Activated CD4-positive, alpha-beta T cell treated with anti-CD3 and anti-CD28 coated beads, Interleukin-2, amount 10 ng/mL, durations not matched to agents 24 days and 14 days (primary cell): ENCODE measurements at regions not wholly inside any gene's neighbourhood (a gene's known extent, or its start where the extent isn't known, plus 50 kb on each side); places are given as distances from the start of the nearest gene placed in this dataset.

ENCODE experiments used
- DNase-seq: peaks from one replicate; pipeline ENCODE4 v3.0.0; 2022
- H3K27ac Mint-ChIP-seq: one replicate; pipeline ENCODE4 v1.8.0; 2022; ENCODE audit warnings: mild to moderate bottlenecking, mixed read lengths
- H3K27me3 Mint-ChIP-seq: one replicate; pipeline ENCODE4 v1.8.0; 2022; ENCODE audit warnings: mixed read lengths
- H3K36me3 Mint-ChIP-seq: one replicate; pipeline ENCODE4 v1.8.0; 2022; ENCODE audit warnings: low read depth, mild to moderate bottlenecking, mixed read lengths
- H3K4me1 Mint-ChIP-seq: one replicate; pipeline ENCODE4 v1.8.0; 2021; ENCODE audit warnings: mixed read lengths
- H3K4me3 Mint-ChIP-seq: one replicate; pipeline ENCODE4 v1.8.0; 2022; ENCODE audit warnings: mild to moderate bottlenecking, moderate library complexity, mixed read lengths
- H3K9me3 Mint-ChIP-seq: one replicate; pipeline ENCODE4 v1.8.0; 2021; ENCODE audit warnings: mixed read lengths
- intact Hi-C: fragments of 100-400 bp; cut with micrococcal nuclease; formaldehyde crosslinking; loops from one replicate; pipeline ENCODE4 v1.15.1; 2023

GRCh38 chr1:221634606-221635005, 107.3 kb downstream of the DUSP10 start:
- no peaks in the 10 kb centered on the region for H3K4me1 Mint-ChIP-seq
- H3K4me3 Mint-ChIP-seq, result no peak overlapping the region
- no peaks in the 10 kb centered on the region for H3K27me3 Mint-ChIP-seq
- intact Hi-C loops, result no loop called here
- DNase-seq, result no peak
- no peak overlapping the region for H3K27ac Mint-ChIP-seq
- no peaks in the 10 kb centered on the region for H3K36me3 Mint-ChIP-seq
- H3K9me3 Mint-ChIP-seq, result peaks cover 13% of the 10 kb centered on the region

DNA sequence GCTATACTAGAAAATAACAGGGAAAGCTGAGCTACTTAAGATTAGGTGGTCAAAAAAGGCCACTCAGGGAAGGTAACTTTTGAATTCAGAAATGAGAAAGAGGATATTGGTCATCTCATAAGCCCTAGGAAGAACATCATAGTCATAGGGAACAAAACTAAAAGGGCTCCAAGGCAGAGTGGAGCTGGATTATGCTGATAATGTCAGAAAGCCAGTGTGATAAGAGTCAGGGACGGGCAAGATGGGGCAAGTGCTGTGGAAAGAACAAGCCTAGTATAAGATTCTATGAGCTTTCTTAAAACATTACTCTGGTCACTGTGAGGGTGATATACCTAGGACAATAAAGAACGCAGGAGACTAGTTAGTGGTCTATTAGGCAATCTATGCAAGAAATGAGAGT, 106.6 kb downstream of the DUSP10 start:
- peaks cover 16% of the 10 kb centered on the region for H3K9me3 Mint-ChIP-seq
- intact Hi-C loops, result no loop called here
- H3K4me1 Mint-ChIP-seq, result no peaks in the 10 kb centered on the region
- DNase-seq, result no peak
- H3K27me3 Mint-ChIP-seq, result no peaks in the 10 kb centered on the region
- no peak overlapping the region for H3K27ac Mint-ChIP-seq
- no peak overlapping the region for H3K4me3 Mint-ChIP-seq
- H3K36me3 Mint-ChIP-seq, result no peaks in the 10 kb centered on the region

GRCh38 chr1:221636096-221636495, 105.8 kb downstream of the DUSP10 start:
- intact Hi-C loops, result no loop called here
- Mint-ChIP-seq H3K9me3 (peaks cover 16% of the 10 kb centered on the region), H3K4me3 (no peak overlapping the region), H3K4me1 (no peaks in the 10 kb centered on the region), H3K36me3 (no peaks in the 10 kb centered on the region), H3K27me3 (no peaks in the 10 kb centered on the region), H3K27ac (no peak overlapping the region)
- no peak for DNase-seq

GRCh38 chr1:221636967-221637366, 104.9 kb downstream of the DUSP10 start:
- H3K9me3 Mint-ChIP-seq, result peaks cover 16% of the 10 kb centered on the region
- H3K27ac Mint-ChIP-seq, result no peak overlapping the region
- no peak for DNase-seq
- no peak overlapping the region for H3K4me3 Mint-ChIP-seq
- no peaks in the 10 kb centered on the region for H3K27me3 Mint-ChIP-seq
- no peaks in the 10 kb centered on the region for H3K4me1 Mint-ChIP-seq
- H3K36me3 Mint-ChIP-seq, result no peaks in the 10 kb centered on the region
- intact Hi-C loops, result no loop called here

GRCh38 chr1:221637641-221638041, 104.2 kb downstream of the DUSP10 start:
- peaks cover 16% of the 10 kb centered on the region for H3K9me3 Mint-ChIP-seq
- no peaks in the 10 kb centered on the region for H3K4me1 Mint-ChIP-seq
- H3K27ac Mint-ChIP-seq, result no peak overlapping the region
- intact Hi-C loops, result no loop called here
- no peak overlapping the region for H3K4me3 Mint-ChIP-seq
- H3K27me3 Mint-ChIP-seq, result peaks cover 2% of the 10 kb centered on the region
- no peak for DNase-seq
- H3K36me3 Mint-ChIP-seq, result no peaks in the 10 kb centered on the region

- DNase-seq, result no peak
- intact Hi-C loops, result no loop called here
- Mint-ChIP-seq H3K4me3 (no peak overlapping the region), H3K27ac (no peak overlapping the region), H3K27me3 (peaks cover 2% of the 10 kb centered on the region), H3K9me3 (peaks cover 16% of the 10 kb centered on the region), H3K4me1 (no peaks in the 10 kb centered on the region), H3K36me3 (no peaks in the 10 kb centered on the region)
These were observed 103.3 kb downstream of the DUSP10 start for GRCh38 chr1:221638595-221638994.

- Mint-ChIP-seq H3K4me3 (no peak overlapping the region), H3K36me3 (no peaks in the 10 kb centered on the region), H3K27ac (no peak overlapping the region), H3K9me3 (peaks cover 10% of the 10 kb centered on the region), H3K27me3 (peaks cover 2% of the 10 kb centered on the region), H3K4me1 (no peaks in the 10 kb centered on the region)
- no peak for DNase-seq
- intact Hi-C loops, result no loop called here
These were observed 100.1 kb downstream of the DUSP10 start for GRCh38 chr1:221641811-221642210.

DNA sequence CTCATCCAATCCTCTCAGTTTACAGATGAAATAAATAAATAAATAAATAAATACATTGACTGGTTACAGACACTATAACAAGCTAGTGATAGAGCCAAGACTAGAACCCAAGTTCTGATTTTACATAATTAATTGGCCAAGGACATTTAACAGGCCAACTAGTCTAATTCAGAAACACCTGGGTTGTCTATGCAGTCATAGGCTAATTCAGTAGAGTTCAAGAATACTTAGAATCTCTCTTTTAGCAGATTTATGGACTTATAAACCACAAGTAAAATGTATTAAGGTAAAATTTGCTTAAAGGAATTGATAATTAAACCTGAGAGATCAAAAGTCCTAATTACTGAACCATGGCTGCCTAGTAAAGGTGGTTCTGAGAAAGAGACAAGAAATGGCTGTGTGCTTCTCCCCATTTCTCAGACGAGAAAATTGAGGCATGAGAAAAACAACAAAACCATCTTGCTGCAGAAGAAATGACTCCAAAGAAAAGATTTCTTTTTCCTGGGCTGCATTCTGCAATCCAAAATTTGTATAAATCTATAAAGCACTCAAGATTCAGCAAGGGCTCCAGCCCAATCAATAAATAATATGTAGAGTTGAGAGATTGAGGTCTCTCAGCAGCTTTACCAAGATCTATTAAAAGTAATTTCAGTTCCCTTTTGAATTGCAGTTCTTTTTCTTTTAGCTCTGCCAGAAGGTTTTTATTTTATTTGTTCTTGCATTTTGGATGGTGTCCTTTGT, 98.3 kb downstream of the DUSP10 start:
- H3K9me3 Mint-ChIP-seq, result peaks cover 16% of the 10 kb centered on the region
- peaks cover 2% of the 10 kb centered on the region for H3K27me3 Mint-ChIP-seq
- H3K27ac Mint-ChIP-seq, result no peak overlapping the region
- no peaks in the 10 kb centered on the region for H3K4me1 Mint-ChIP-seq
- DNase-seq, result no peak
- no peak overlapping the region for H3K4me3 Mint-ChIP-seq
- no peaks in the 10 kb centered on the region for H3K36me3 Mint-ChIP-seq
- intact Hi-C loops, result no loop called here

DNA sequence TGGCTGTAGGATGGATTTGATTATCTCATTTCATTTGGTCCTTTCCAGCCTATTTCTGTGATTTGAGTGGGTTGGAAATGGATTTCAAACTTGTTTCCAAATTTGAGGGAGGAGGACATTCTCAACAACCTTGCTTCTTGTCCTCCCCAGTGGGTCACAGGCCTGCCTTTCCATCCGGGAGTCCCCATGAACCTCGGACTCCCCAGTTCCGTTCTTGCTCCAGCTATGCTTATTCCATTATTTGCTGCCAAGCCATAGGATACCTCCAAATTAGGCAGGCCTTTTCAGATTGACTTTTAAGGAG, 97.8 kb downstream of the DUSP10 start:
- peaks cover 2% of the 10 kb centered on the region for H3K27me3 Mint-ChIP-seq
- H3K9me3 Mint-ChIP-seq, result peaks cover 13% of the 10 kb centered on the region
- H3K4me3 Mint-ChIP-seq, result no peak overlapping the region
- H3K4me1 Mint-ChIP-seq, result no peaks in the 10 kb centered on the region
- H3K36me3 Mint-ChIP-seq, result no peaks in the 10 kb centered on the region
- H3K27ac Mint-ChIP-seq, result no peak overlapping the region
- no peak for DNase-seq
- intact Hi-C loops, result no loop called here

DNA sequence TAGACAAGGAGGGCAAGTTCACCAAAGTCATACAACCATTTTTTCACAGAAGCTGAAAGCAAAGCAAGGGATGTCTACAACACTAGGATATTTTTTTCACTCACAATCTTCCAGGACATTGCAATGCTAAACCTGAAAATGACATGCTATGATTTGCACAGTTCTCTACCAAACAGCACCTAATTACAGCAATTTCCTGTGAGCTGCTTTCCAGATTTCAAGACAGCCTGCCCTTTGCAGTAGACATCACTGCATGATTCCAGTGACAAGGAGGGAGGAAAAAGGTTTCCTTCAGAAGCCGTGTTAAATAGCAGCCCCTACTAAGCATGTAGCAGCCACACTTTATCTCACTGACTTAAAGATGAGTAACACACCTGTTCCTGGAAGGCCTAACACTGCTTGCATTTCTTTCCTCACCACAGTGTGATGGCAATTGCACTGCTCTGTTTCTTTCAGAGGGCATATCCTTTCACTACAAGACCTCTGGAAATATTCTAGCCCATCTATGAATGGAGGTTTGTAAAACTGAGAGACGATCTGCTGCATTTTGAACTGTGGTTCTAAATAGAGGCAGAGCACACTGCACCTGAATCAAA, 97.1 kb downstream of the DUSP10 start:
- Mint-ChIP-seq H3K4me1 (no peaks in the 10 kb centered on the region), H3K4me3 (no peak overlapping the region), H3K27ac (no peak overlapping the region), H3K36me3 (no peaks in the 10 kb centered on the region), H3K27me3 (peaks cover 2% of the 10 kb centered on the region), H3K9me3 (peaks cover 13% of the 10 kb centered on the region)
- intact Hi-C loops, result no loop called here
- no peak for DNase-seq

- no peaks in the 10 kb centered on the region for H3K27me3 Mint-ChIP-seq
- no peaks in the 10 kb centered on the region for H3K36me3 Mint-ChIP-seq
- H3K27ac Mint-ChIP-seq, result no peak overlapping the region
- no peak for DNase-seq
- no peak overlapping the region for H3K4me3 Mint-ChIP-seq
- H3K4me1 Mint-ChIP-seq, result no peaks in the 10 kb centered on the region
- H3K9me3 Mint-ChIP-seq, result peaks cover 10% of the 10 kb centered on the region
- intact Hi-C loops, result no loop called here
These were observed 93.7 kb downstream of the DUSP10 start for GRCh38 chr1:221648201-221648600.
